DOHH2 (cell line): ENCODE measurements at regions not wholly inside any gene's neighbourhood (a gene's known extent, or its start where the extent isn't known, plus 50 kb on each side); places are given as distances from the start of the nearest gene placed in this dataset.

ENCODE experiments used
- CTCF ChIP-seq: fragments of 200-600 bp; sonication (generic); IDR thresholded peaks from one replicate; pipeline ENCODE4 v1.5.1; 2014; ENCODE audit warnings: antibody characterized with exemption, mild to moderate bottlenecking, low read depth, low read length; ENCODE audit not compliant: poor library complexity, severe bottlenecking
- EZH2phosphoT487 ChIP-seq: fragments of 200-600 bp; sonication (generic); IDR thresholded peaks from 2 replicates; pipeline ENCODE4 v1.6.1; 2017; ENCODE audit warnings: borderline replicate concordance, mild to moderate bottlenecking, antibody characterized with exemption, low read length, moderate library complexity, mixed read lengths

GRCh38 chr12:92600052-92600451 lies 102.7 kb upstream of the PLEKHG7 start:
- TF ChIP-seq CTCF = no peak
- TF ChIP-seq EZH2phosphoT487 = no peak
